SU-DHL-6 (cell line): ENCODE measurements at regions not wholly inside any gene's neighbourhood (a gene's known extent, or its start where the extent isn't known, plus 50 kb on each side); places are given as distances from the start of the nearest gene placed in this dataset.

Experiments used
- CTCF ChIP-seq: fragments of 200-600 bp; sonication (generic); IDR thresholded peaks from one replicate; pipeline ENCODE4 v1.5.1; 2017; ENCODE audit warnings: antibody characterized with exemption, mild to moderate bottlenecking, low read length, moderate library complexity; ENCODE audit not compliant: insufficient read depth, poor library complexity, severe bottlenecking
- EZH2phosphoT487 ChIP-seq: fragments of 200-600 bp; sonication (generic), shearing (Covaris generic); conservative IDR thresholded peaks from 2 replicates; pipeline ENCODE4 v1.6.1; 2018; ENCODE audit warnings: mild to moderate bottlenecking, antibody characterized with exemption, low read length, moderate library complexity, mixed read lengths

- no peak for TF ChIP-seq CTCF
- no peak for TF ChIP-seq EZH2phosphoT487
Measured at GRCh38 chr6:91029211-91029610, 442.3 kb upstream of the MAP3K7 start.
